OCI-LY1 (cell line): ENCODE measurements at regions not wholly inside any gene's neighbourhood (a gene's known extent, or its start where the extent isn't known, plus 50 kb on each side); places are given as distances from the start of the nearest gene placed in this dataset.

Experiments used
- CTCF ChIP-seq: fragments of 200-600 bp; sonication (generic), shearing (Covaris generic); IDR thresholded peaks from 2 replicates; pipeline ENCODE4 v1.5.1; 2017; ENCODE audit warnings: mild to moderate bottlenecking, antibody characterized with exemption, low read length, moderate library complexity, mixed read lengths
- EZH2 ChIP-seq: fragments of 200-600 bp; sonication (generic), shearing (Covaris generic); IDR thresholded peaks from 2 replicates; pipeline ENCODE4 v1.8.0; 2017; ENCODE audit warnings: borderline replicate concordance, mixed run types, mild to moderate bottlenecking, antibody characterized with exemption, low read length, moderate library complexity, mixed read lengths

- peak; percentile 71 for TF ChIP-seq CTCF
- no peak for TF ChIP-seq EZH2
These were observed 683.0 kb downstream of the TBL1XR1 start for GRCh38 chr3:176514297-176514696.
